SK-N-SH treated with all-trans-retinoic acid at 6 μM for 48 hours (cell line): ENCODE measurements at regions not wholly inside any gene's neighbourhood (a gene's known extent, or its start where the extent isn't known, plus 50 kb on each side); places are given as distances from the start of the nearest gene placed in this dataset.

Experiments
- ATAC-seq: fragments of 200-7000 bp; cut with Tn5 transposase; 3 replicates; pipeline ENCODE4 v1.9.1; 2020; ENCODE audit warnings: mild to moderate bottlenecking, moderate library complexity
- ARNTL ChIP-seq: fragments of 450-650 bp; formaldehyde crosslinking; IDR thresholded peaks from 2 replicates; pipeline ENCODE4 v1.5.0; 2020; ENCODE audit warnings: low read depth, mild to moderate bottlenecking, moderate library complexity, borderline replicate concordance
- BACH2 ChIP-seq: fragments of 250-450 bp; sonication (Bioruptor Pico); IDR thresholded peaks from 2 replicates; pipeline ENCODE4 v1.9.0; 2021; ENCODE audit warnings: mild to moderate bottlenecking, borderline replicate concordance
- CSDC2 ChIP-seq: fragments of 250-450 bp; sonication (Bioruptor Pico); IDR thresholded peaks from 2 replicates; pipeline ENCODE4 v1.5.0; 2020; ENCODE audit warnings: mild to moderate bottlenecking, moderate library complexity
- ESRRG ChIP-seq: fragments of 250-450 bp; sonication (Bioruptor Pico); IDR thresholded peaks from 2 replicates; pipeline ENCODE4 v1.6.1; 2021; ENCODE audit warnings: mild to moderate bottlenecking
- GLIS3 ChIP-seq: fragments of 250-450 bp; sonication (Bioruptor Pico); IDR thresholded peaks from 2 replicates; pipeline ENCODE4 v1.5.0; 2020; ENCODE audit warnings: mild to moderate bottlenecking, moderate library complexity
- ISL1 ChIP-seq: fragments of 250-450 bp; sonication (Bioruptor Pico); IDR thresholded peaks from 2 replicates; pipeline ENCODE4 v2.1.2; 2022; ENCODE audit warnings: mild to moderate bottlenecking, moderate library complexity
- OSR1 ChIP-seq: fragments of 250-450 bp; sonication (Bioruptor Pico); IDR thresholded peaks from 2 replicates; pipeline ENCODE4 v1.8.0; 2022; ENCODE audit warnings: moderate library complexity, mild to moderate bottlenecking, inconsistent platforms
- PATZ1 ChIP-seq: fragments of 250-450 bp; sonication (Bioruptor Pico); IDR thresholded peaks from 2 replicates; pipeline ENCODE4 v1.8.0; 2020; ENCODE audit warnings: mild to moderate bottlenecking, moderate library complexity, borderline replicate concordance
- POU6F1 ChIP-seq: fragments of 250-450 bp; sonication (Bioruptor Pico); IDR thresholded peaks from 2 replicates; pipeline ENCODE4 v1.8.0; 2021; ENCODE audit warnings: low read depth, mild to moderate bottlenecking, moderate library complexity, borderline replicate concordance
- SNAI2 ChIP-seq: fragments of 250-450 bp; sonication (Bioruptor Pico); IDR thresholded peaks from 2 replicates; pipeline ENCODE4 v1.5.0; 2020; ENCODE audit warnings: mild to moderate bottlenecking, moderate library complexity
- TOX ChIP-seq: fragments of 250-450 bp; sonication (Bioruptor Pico); IDR thresholded peaks from 2 replicates; pipeline ENCODE4 v1.8.0; 2021; ENCODE audit warnings: mild to moderate bottlenecking, moderate library complexity, borderline replicate concordance
- TSHZ2 ChIP-seq: fragments of 250-450 bp; sonication (Bioruptor Pico); IDR thresholded peaks from 2 replicates; pipeline ENCODE4 v1.5.0; 2020; ENCODE audit warnings: mild to moderate bottlenecking, moderate library complexity
- ZC3H10 ChIP-seq: fragments of 250-450 bp; sonication (Bioruptor Pico); IDR thresholded peaks from 2 replicates; pipeline ENCODE4 v1.5.1; 2021; ENCODE audit warnings: mild to moderate bottlenecking, moderate library complexity
- ZFP3 ChIP-seq: fragments of 250-450 bp; sonication (Bioruptor Pico); IDR thresholded peaks from 2 replicates; pipeline ENCODE4 v1.5.0; 2020; ENCODE audit warnings: mild to moderate bottlenecking, moderate library complexity
- ZFP30 ChIP-seq: fragments of 450-650 bp; formaldehyde crosslinking; IDR thresholded peaks from 2 replicates; pipeline ENCODE4 v1.5.0; 2022; ENCODE audit warnings: mild to moderate bottlenecking, moderate library complexity
- ZNF565 ChIP-seq: fragments of 450-650 bp; formaldehyde crosslinking; conservative IDR thresholded peaks from 2 replicates; pipeline ENCODE4 v1.5.0; 2020; ENCODE audit warnings: low read depth, mild to moderate bottlenecking, moderate library complexity
- ZNF70 ChIP-seq: fragments of 450-650 bp; formaldehyde crosslinking; IDR thresholded peaks from 2 replicates; pipeline ENCODE4 v1.5.0; 2020; ENCODE audit warnings: mild to moderate bottlenecking, moderate library complexity
- ZNF8 ChIP-seq: fragments of 450-650 bp; formaldehyde crosslinking; IDR thresholded peaks from 2 replicates; pipeline ENCODE4 v1.5.0; 2020; ENCODE audit warnings: mild to moderate bottlenecking, moderate library complexity
- TF ChIP-seq, protein P1 (sequence below): fragments of 250-450 bp; sonication (Bioruptor Pico); IDR thresholded peaks from 2 replicates; pipeline ENCODE4 v1.5.1; 2020; ENCODE audit warnings: low read depth, mild to moderate bottlenecking, moderate library complexity

DNA sequence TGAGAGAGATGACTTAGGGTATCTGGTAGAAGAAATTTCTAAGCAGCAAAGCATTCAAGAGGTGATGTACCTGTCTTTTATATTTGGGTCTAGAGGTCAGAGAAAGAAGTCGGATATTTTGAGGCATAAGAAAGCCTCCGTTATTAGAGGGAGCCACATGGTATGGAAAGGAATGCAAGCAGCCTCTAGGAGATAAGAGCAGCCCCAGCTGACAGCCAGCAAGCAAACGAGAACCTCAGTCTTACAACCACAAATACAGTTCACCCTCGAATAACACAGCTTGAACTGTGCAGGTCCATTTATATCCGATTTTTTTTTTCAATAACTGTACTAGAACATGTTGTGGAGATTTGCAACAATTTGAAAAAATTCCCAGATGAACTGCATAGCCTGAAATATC is 190.7 kb upstream of the VGLL2 start:
- ATAC-seq, result no peak
- TF ChIP-seq SNAI2 (CRISPR knock-in tag), result no peak
- no peak for TF ChIP-seq GLIS3 (CRISPR knock-in tag)
- no peak for TF ChIP-seq ZNF70
- no peak for TF ChIP-seq TOX (CRISPR knock-in tag)

GRCh38 chr6:117075218-117075617 is 190.1 kb upstream of the VGLL2 start:
- ATAC-seq, result no peak
- TF ChIP-seq ISL1 (no peak), BACH2 (CRISPR knock-in tag) (no peak), CSDC2 (CRISPR knock-in tag) (no peak), ZFP30 (no peak), ZFP3 (CRISPR knock-in tag) (no peak), ZNF8 (no peak), POU6F1 (CRISPR knock-in tag) (no peak), ARNTL (CRISPR knock-in tag) (no peak), ZNF565 (no peak), SNAI2 (CRISPR knock-in tag) (no peak)

DNA sequence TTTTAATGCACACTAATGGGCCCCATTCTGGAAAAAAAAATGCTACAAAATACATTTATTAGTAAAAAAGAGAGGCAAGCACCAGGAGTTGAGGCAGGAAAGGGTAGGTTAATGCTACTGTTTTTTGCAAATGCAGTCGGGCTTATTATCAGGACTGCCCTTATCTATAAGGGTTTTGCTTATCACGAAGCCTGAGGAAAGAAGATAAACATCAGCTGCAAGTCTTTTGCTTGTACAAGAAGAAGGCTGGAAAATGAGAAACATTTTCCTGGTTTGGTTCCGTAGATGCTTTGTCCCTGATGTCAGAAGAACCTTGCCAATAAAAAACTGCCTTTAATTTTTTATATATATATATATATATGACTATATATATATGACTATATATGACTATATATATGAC is 189.3 kb upstream of the VGLL2 start:
- ATAC-seq, result no peak
- TF ChIP-seq ARNTL (CRISPR knock-in tag) (no peak), POU6F1 (CRISPR knock-in tag) (no peak), SNAI2 (CRISPR knock-in tag) (no peak), TOX (CRISPR knock-in tag) (no peak), ZC3H10 (no peak), ZNF565 (no peak)

GRCh38 chr6:117077300-117077699 is 188.1 kb upstream of the VGLL2 start:
- ATAC-seq, result no peak
- no peak for TF ChIP-seq ZNF565

- TF ChIP-seq, protein P1, sequence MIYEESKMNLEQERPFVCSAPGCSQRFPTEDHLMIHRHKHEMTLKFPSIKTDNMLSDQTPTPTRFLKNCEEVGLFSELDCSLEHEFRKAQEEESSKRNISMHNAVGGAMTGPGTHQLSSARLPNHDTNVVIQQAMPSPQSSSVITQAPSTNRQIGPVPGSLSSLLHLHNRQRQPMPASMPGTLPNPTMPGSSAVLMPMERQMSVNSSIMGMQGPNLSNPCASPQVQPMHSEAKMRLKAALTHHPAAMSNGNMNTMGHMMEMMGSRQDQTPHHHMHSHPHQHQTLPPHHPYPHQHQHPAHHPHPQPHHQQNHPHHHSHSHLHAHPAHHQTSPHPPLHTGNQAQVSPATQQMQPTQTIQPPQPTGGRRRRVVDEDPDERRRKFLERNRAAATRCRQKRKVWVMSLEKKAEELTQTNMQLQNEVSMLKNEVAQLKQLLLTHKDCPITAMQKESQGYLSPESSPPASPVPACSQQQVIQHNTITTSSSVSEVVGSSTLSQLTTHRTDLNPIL (CRISPR knock-in tag), result no peak
- TF ChIP-seq TSHZ2 (CRISPR knock-in tag), result no peak
- no peak for TF ChIP-seq PATZ1 (CRISPR knock-in tag)
- TF ChIP-seq BACH2 (CRISPR knock-in tag), result no peak
- TF ChIP-seq OSR1, result no peak
- no peak for TF ChIP-seq ZC3H10
- no peak for TF ChIP-seq ZNF8
- no peak for TF ChIP-seq ESRRG (CRISPR knock-in tag)
- TF ChIP-seq ZNF565, result no peak
- no peak for TF ChIP-seq SNAI2 (CRISPR knock-in tag)
- no peak for TF ChIP-seq ZFP3 (CRISPR knock-in tag)
- no peak for ATAC-seq
Observed at GRCh38 chr6:117078624-117079023, 186.7 kb upstream of the VGLL2 start.
